Esophagus muscularis mucosa (tissue), 3 donors: ENCODE measurements at regions not wholly inside any gene's neighbourhood (a gene's known extent, or its start where the extent isn't known, plus 50 kb on each side); places are given as distances from the start of the nearest gene placed in this dataset.

Experiments used
- CTCF ChIP-seq, 3 experiments: fragments of 200-600 bp in 2 of 3; fragments of 450-650 bp in 1 of 3; sonication (generic) in 2 of 3; IDR thresholded peaks; one replicate each; pipeline ENCODE4 v1.5.1; 2017 to 2019; ENCODE audit warnings: antibody characterized with exemption in 3 of 3, mild to moderate bottlenecking in 2 of 3, moderate library complexity in 1 of 3
- POLR2A ChIP-seq: fragments of 450-650 bp; IDR thresholded peaks from one replicate; pipeline ENCODE4 v1.6.1; 2017; ENCODE audit warnings: antibody characterized with exemption, moderate library complexity, mild to moderate bottlenecking, low read depth

- TF ChIP-seq POLR2A (no peak), CTCF (IDR thresholded peaks at IDR 0.05) (no peak)
These were observed 61.1 kb upstream of the CCN6 start for GRCh38 chr6:111992851-111993250.
